D721Med (cell line): ENCODE measurements at regions not wholly inside any gene's neighbourhood (a gene's known extent, or its start where the extent isn't known, plus 50 kb on each side); places are given as distances from the start of the nearest gene placed in this dataset.

ENCODE experiments used
- DNase-seq: peaks from one replicate; pipeline ENCODE4 v3.0.0; 2011; ENCODE audit warnings: low spot score; ENCODE audit not compliant: insufficient read length
- FAIRE-seq: peaks from 2 replicates; lab custom pipeline; 2011; peaks lifted over from hg19 to GRCh38; lab: Jason Lieb, UNC
- TF ChIP-seq, protein P1 (sequence below): IDR thresholded peaks from 2 replicates; pipeline ENCODE4 v1.5.1; 2012; ENCODE audit warnings: mild to moderate bottlenecking, control low read depth; ENCODE audit not compliant: insufficient read depth; ENCODE audit errors: missing control alignments

DNA sequence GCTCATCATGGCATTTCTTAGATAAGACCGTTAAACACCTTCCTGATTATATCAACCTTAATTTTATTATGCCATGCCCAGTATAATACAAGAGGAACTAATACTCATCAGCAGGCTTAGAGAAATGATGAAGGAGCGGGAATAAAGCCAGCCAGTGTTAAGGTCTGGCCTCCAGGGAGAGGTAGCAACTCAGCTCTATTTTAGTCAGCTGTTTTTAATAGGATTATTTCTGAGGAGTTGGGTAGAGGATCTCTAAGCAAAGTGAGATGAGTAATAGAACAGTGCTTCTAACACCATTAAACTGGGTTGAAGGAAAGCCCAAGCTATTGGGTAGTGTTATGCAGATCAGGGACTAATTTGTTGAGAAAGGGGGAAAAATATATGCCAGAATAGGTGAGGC lies 921.5 kb downstream of the TTLL7 start:
- FAIRE-seq (peak; percentile 95), DNase-seq (no peak)
- TF ChIP-seq, protein P1, sequence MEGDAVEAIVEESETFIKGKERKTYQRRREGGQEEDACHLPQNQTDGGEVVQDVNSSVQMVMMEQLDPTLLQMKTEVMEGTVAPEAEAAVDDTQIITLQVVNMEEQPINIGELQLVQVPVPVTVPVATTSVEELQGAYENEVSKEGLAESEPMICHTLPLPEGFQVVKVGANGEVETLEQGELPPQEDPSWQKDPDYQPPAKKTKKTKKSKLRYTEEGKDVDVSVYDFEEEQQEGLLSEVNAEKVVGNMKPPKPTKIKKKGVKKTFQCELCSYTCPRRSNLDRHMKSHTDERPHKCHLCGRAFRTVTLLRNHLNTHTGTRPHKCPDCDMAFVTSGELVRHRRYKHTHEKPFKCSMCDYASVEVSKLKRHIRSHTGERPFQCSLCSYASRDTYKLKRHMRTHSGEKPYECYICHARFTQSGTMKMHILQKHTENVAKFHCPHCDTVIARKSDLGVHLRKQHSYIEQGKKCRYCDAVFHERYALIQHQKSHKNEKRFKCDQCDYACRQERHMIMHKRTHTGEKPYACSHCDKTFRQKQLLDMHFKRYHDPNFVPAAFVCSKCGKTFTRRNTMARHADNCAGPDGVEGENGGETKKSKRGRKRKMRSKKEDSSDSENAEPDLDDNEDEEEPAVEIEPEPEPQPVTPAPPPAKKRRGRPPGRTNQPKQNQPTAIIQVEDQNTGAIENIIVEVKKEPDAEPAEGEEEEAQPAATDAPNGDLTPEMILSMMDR = no peak

DNA sequence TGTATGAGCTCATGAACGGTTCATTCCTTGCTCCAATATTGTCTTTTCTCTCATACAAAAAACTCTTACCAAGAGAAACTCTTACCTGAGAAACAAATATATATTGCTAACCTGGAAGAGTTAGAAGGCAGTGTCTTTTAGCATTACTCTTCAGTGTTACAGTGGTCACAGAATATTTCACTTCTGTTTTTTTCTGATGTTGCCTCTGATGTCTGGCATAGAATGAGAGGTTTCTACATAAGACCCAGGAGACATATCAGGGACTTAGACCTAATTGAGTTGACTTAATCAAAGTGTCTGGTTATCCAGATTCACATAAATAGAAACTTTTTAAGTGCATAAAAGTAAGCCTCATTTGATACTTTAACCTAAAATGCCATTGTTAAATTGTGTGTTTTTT lies 923.8 kb downstream of the TTLL7 start:
- FAIRE-seq (no peak), DNase-seq (no peak)
- TF ChIP-seq, protein P1 = no peak

DNA sequence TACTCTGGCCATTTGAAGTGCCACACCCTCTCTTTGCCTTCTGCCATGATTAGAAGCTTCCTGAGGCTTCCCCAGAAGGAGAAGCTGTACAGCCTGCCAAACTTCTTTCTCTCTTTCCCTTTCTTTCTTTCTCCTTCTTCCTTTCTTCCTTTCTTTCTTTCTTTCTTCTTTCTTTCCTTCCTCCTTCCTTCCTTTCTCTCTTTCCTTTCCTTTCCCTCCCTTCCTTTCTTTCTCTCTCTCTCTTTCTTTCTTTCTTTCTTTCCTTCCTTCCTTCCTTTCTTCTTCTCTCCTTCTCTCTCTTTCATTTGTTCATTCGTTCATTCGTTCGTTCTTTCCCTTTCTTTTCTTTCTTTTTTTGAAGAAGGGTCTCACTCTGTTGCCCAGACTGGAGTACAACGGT lies 931.0 kb downstream of the TTLL7 start:
- FAIRE-seq (no peak), DNase-seq (no peak)
- TF ChIP-seq, protein P1 = no peak

DNA sequence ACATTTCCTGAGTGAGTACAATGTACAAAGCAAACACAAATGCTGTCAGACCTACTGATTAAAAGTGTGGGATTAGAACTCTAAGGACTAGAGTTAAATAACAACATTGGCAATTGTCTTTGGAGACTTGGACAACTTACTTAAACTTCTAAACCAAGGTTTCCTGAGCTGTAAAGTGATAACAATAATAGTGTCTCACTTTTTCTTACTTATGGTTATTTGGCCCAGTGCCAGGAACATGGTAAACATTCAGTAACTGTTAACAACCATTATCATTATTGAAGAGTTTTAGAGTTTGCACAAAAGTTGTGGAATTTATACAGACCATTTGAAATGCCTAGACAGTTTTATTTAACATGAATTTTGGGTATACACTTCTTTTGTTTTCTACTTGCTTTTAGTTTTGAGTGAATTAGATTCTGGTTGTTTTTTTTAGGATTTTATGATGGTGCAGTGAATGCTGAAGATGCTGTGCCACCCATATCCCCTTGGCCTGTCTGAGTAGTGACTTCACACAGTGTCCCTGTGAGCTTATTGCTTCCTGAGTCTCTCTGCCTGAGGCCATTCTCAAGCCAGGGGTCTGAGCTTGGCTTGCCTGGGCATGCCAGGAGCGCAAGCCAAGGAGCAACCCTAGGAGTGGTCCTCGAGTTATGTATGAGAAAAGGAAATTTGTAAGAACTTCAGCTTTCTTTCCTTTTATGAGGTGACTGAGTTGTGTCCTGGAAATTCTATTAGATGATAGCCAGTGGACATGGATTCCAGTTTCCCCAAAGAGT lies 932.8 kb downstream of the TTLL7 start:
- no peak for DNase-seq
- TF ChIP-seq, protein P1 = no peak
- FAIRE-seq = no peak

DNA sequence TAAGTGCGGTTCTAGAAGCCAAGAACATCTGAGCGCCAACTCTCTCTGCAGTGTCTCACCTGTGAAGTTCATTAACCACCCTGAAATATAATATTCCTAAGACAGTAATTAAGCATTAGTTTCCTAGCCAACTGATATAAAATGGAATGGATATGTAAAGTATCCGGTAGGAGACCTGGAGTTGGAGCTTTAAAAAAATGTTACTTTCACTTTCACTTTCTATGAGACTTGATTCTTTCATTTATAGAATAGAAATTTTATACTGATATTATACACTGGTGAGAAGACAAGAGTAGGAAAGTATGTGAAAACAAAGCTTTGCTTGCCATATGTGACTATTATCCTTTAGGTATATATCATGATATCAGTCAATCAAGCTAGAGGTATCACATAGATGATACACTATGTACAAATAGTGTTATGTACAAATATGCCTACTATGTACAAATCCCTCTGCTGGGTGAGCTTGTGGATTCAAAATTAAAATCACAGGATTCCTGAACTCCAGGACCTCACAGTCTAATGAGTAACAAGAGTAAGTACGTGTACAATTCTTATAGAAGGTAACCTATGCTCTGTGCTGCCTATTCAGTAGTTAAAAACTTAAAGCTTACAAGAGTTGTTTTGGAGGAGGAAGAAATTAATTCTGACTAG lies 934.2 kb downstream of the TTLL7 start:
- TF ChIP-seq, protein P1 = no peak
- no peak for FAIRE-seq
- DNase-seq = no peak

DNA sequence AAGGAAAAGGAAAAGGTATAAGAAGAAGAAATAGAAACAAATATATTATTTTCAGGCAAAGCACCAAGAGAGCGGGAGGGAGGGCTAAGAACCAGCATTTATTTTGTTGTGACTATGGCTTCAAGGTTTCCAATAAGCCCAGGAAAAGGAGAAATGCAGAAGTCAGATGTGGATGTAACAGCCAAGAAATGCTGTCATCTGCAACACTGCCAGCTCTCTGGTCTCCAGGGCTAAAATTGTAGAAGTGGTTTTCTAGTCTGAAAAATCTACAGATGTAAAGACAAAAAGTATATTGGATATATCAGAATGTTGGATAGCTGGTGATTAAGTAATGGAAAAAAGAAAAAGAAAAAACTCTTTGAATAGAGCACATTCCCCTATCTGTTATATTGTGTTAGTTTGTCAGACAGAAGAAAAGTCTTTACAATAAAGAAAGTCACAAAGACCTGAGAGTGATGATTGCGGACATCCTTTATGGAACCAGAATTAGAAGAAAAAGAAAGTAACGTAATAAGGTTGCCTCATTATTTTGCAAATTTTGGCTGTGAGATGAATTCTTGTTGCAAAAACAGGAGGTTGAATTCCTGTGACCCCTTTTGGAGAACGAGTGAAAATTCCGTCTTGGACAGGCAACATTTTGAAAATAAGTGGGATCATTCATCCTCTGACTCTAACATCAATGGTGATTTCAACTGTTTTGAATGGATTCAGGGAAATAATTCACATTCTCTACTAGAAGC lies 938.1 kb downstream of the TTLL7 start:
- TF ChIP-seq, protein P1 = no peak
- FAIRE-seq (no peak), DNase-seq (no peak)
